ENCODE measurements at regions not wholly inside any gene's neighbourhood (a gene's known extent, or its start where the extent isn't known, plus 50 kb on each side); places are given as distances from the start of the nearest gene placed in this dataset.

DNA sequence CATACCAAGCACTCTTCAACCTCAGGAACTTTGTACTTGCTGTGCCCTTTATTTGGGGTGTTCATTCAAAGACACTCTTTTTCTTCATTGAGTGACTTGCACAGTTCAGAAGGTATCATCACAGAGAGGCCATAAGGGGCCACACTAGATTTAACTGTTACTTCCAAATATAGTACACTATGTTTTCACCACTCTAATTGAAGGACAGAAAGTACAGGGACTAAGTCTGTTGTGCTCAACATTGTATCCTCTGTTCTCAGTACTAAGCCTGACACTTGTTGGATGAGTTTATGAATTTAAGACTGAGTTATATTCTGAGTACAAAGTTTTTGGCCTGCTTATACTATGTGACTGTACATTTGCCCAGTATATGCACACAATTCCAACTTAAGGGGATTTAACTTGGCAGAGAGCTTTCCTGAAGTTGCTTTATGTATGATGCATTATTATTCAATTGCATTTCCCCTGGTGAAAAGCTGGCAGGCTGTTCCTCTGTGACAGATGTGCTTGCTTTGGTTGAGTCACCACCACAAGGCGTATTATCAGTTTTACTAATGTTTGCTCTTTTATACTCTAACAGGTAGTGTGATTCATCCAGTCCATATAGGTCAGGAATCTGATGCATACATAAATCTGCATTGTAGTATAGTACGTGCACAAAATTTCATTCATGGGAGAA, 714.8 kb downstream of the TLR4 start:
- DNase-seq = peak; percentile 64

DNA sequence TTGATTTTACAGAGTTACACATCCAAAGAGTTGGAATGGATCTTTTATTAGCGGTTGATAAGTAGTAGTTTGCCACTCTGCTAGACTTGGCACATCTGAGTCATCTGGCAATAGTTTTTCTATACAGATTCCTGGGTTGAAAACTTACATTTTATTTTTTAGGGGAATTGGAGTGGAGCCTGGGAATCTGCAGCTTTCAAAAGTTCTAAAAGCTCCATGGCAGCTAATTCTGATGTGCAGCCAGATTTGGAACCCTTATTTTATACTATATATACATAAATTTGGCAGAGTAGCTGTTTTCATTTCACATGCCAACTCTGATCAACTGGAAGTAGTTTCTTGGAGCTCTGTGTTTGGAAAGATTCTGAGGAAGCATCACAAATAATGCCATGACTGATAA, 715.5 kb downstream of the TLR4 start:
- DNase-seq = no peak

GRCh38 chr9:118422508-118422907, 718.3 kb downstream of the TLR4 start:
- DNase-seq = no peak

DNA sequence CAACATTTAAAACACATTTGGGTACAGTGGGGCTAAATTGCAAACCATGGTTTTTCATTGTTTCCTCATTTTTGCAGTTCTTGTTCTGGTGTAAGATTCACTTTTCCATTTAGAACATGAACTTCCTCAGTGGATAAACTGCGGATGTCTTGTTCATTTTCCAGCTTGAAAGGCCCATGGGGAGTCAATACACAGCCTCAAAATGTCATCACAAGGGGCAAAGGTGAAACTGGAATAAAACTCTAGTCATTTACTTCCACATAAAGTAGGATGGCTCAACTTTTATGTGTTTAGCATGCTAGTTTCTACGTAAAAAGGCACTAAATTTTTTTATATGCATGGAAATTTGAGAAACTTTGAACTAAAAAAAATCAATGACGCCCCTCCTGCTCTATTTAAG, 718.8 kb downstream of the TLR4 start:
- DNase-seq = no peak

DNA sequence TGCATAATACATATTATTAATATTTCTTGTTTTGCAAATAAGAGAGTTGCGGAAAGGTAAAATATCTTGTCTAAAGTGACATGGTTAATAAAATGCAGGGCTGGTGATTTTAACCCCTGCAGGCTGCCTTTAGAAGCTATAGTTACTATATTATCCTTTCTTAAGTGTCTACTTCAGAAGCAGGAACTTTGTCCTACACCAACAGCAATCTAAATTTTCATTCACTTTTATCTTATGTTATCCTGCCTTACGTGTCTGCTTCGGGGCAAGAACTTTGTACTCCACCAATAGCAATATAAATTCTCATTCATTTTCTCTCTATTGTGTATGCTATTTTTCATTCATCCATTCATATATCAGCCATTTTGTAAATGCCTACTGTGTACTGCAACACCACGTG, 719.5 kb downstream of the TLR4 start:
- no peak for DNase-seq

DNA sequence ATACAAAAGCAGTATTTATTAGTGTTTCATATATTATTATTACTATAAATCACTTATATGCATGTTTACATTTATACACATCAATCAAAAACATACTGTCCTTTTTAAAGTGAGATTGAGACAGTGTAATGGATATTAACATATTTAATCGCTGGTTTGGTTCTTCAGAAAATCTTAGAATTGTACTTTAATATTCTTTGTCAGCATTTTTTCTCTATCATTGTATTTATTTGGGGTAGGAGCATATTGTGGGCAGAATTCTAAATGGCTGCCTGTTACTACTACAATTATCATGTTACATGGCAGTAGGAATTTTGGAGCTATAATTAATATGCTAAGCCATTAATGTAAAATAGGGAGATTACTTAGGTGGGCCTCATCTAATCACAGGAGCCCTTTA, 722.6 kb downstream of the TLR4 start:
- no peak for DNase-seq

GRCh38 chr9:118438810-118439209, 734.6 kb downstream of the TLR4 start:
- DNase-seq = no peak

GRCh38 chr9:118439441-118439840, 735.2 kb downstream of the TLR4 start:
- DNase-seq = no peak

DNA sequence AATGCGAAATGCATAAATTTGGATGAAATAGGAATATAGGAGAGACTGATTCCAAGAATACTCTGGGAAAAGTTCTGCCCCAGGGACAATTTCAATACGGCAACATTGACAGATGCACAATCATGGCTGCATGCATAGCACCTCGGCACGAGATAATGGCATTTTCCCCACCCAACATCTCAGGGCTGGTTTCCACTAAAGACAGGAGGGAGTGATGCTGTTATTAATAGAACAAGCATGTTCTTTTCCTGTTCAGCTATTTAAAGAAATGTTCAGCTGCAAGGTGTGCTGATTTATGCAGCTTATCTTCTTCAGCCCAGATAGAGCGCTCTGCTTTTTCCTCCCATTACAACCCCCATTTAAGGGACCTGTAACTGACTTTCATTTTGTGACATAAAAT, 740.2 kb downstream of the TLR4 start:
- no peak for DNase-seq

DNA sequence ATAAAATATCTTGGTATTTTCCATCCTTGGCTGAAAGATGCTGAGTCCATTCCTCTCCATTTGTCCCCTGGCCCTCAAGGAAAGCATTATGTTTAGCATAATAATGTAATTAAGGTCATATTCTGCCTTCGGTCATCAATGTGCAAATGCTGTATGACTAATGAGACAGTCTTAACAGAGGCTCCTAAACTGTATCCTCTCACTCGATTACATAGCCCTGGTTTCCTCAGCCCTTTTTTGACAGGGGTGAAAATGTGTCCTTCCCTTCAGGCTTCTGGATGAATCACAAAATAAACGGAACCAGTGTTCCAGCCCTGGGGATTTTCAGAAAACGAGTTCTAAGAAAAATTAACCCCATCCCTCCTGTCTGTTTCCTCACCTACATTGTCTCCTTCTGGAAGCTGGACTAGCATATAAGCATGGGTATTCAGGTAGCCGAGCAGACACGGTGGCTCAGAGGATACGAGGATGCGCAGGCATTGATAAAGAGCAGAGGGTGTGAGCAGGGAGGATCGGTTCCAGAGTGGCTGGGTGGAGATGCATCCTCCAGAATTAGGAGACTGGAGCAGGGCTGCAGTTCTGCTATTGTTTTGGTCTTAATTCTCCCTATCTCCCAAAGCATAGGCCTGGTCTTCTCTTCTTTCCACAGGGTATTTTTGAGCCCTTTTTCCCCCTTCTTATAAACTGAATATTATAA, 742.9 kb downstream of the TLR4 start:
- DNase-seq = no peak

DNA sequence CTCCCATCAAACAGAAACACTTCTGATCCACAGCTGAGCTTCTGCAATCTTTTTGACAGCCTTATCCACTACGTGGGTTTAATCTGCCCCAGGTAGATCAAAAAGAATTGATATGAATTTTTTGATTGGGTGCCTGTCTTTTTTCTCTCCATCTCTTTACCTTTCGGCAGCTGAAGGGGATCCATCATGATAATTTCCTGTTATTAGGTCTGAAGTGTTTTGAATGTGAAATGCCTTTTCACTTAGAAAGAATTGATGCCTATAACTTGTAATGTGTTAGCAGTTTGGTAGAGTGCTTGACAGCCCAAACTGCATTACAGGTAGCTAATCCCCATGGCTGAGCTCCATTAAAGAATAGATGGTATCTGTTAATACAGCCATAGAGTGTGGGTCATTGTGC, 745.4 kb downstream of the TLR4 start:
- DNase-seq = no peak

- no peak for DNase-seq
These were observed 751.1 kb downstream of the TLR4 start for GRCh38 chr9:118455259-118455658.

GRCh38 chr9:118455788-118456187, 751.6 kb downstream of the TLR4 start:
- peak; percentile 59 for DNase-seq

DNA sequence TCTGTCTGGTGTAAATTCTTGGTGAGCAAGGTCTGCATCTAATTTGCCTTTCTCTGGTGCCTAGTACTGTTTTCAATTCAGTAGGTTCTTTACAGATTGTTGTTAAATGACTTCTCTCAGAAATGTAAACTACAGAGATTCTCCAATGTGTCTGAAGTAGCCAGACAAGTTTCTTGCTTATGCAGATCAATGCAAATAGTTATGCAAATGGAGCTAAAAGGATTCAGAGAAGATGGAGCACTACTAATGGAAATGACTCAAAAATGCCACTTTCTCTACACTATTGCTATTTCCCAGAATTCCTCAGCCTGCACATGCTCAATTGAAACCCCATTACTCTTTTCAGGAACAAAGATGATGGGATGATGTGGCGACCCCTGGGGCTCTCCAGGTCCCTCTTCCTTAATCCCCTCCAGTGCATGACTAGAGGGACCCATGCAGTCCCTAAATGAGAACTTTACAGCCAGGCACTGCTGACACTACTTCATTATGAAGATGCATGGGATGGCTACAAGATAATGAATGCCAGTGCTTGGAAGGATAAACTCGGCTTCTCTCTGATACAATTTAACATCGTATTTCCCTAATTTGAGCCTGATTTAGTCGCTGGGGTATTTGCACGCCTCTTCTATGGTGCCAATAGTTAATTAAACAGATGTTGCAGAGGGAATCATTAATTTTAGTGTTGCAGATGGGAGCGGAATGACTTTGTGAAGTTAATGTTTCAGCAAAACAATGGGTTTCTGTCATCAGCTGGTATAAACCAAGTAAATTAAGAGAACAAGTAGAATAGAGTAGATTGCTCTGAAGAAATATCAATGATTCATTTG, 753.2 kb downstream of the TLR4 start:
- DNase-seq = no peak

GRCh38 chr9:118459913-118460312, 755.7 kb downstream of the TLR4 start:
- DNase-seq = no peak

DNA sequence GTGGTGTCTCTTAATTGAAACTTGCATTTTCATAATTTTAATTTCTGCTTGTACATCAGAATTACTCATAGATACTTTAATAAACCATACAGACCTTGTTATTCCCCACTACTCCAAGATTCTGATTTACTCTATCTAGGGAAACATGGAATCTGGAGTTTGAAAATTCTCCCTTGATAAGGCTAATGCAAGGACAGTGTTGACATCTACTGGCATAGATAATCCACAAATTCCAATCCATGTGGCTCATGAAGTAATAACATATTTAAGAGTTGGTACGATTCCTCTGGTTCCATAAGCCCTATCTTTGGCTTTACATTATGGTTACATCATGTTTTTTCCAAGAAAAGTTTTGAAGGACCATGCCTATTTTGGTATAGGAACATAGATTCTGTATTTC, 759.2 kb downstream of the TLR4 start:
- no peak for DNase-seq

GRCh38 chr9:118473521-118473920, 769.3 kb downstream of the TLR4 start:
- no peak for DNase-seq

- no peak for DNase-seq
These were observed 774.5 kb downstream of the TLR4 start for GRCh38 chr9:118478752-118479151.

DNA sequence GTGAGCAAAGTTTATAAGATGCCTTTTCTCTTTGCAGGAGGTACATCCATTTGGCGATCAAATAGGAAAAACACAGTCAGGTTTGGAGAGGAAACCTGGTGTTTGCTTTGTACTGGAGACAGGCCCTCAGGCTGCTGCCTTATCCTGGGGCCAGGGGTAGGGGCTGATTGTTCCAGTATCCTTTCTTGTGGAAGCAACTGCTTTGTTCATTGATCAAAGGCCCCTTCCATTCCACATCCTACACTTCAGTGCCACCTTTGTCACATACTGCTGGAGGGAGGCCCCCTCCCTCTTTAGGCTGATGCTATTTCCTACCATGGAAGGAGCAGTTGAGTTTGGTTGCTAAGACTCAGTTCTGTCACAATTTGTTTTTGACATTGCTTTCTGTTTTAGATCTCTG, 778.1 kb downstream of the TLR4 start:
- DNase-seq = no peak

DNA sequence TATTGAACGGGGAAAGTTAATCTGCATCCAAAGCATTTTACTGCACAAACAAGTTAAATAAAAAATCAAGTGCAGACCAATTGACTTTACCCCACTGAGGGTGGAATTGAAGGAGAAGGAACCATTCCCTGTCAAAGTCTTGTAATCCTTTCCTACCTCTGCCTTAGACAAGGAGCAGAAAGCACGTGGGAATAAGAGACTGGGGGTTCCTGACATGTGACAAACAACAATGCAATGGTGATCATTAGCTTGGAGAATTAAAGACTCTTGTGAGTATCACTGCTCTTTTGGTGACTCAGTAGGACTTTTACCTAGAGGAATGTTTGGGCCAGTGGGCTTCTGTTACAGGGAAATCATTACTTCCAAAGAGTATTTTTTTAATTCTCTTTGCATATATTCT, 779.5 kb downstream of the TLR4 start:
- DNase-seq = no peak

GRCh38 chr9:118503236-118503635, 799.0 kb downstream of the TLR4 start:
- DNase-seq = no peak

DNA sequence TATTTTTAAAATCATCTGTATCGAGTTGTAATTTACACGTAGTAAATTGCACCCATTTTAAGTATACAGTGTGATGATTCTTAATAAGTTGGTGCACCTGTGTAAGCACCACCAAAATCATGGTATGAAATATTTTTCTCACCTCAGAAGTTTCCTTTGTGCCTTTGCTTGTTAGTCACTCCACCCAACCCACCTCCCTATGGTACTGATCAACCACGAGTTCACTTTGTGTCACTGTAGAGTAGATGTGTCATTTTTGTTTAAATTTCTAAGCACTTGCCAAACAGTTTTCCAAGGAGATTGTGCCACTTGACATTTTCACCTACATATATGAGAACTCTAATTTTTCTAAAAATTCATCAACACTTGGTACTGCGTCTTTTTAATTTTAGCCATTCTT, 806.5 kb downstream of the TLR4 start:
- no peak for DNase-seq

GRCh38 chr9:118515947-118516346, 811.7 kb downstream of the TLR4 start:
- DNase-seq = no peak

All from tongue (tissue), 1 donor.